GM18520 (cell line): ENCODE measurements at regions not wholly inside any gene's neighbourhood (a gene's known extent, or its start where the extent isn't known, plus 50 kb on each side); places are given as distances from the start of the nearest gene placed in this dataset.
"Not testable (repeated sequence)": the region's sequence is repeated elsewhere in the genome, so short reads cannot be mapped to it uniquely, and the experiment has no call there.

Experiments used
- ATAC-seq: cut with Tn5 transposase; IDR thresholded peaks from one replicate; pipeline ENCODE4 v1.9.1; 2021; ENCODE audit not compliant: unreplicated experiment

DNA sequence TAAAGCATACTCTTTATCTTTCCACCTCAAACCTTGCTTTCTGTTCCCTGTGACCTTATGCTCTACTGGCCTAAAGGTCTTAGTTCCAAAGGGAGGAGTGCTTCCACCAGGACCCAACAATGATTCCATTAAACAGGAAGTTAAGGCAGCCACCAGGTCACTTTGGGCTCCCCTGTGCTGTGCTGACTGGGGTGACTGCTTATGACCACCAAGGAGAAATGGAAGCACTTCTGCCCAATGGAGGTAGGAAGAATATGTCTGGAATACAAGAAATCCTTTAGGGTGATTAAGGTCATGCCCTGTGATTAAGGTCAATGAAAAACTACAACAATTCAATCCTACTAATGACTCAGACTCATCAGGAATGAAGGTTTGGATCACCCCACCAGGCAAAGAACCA is 233.8 kb upstream of the CDH11 start:
- no peak for ATAC-seq

GRCh38 chr16:65353183-65353582 is 231.3 kb upstream of the CDH11 start:
- ATAC-seq: no peak

DNA sequence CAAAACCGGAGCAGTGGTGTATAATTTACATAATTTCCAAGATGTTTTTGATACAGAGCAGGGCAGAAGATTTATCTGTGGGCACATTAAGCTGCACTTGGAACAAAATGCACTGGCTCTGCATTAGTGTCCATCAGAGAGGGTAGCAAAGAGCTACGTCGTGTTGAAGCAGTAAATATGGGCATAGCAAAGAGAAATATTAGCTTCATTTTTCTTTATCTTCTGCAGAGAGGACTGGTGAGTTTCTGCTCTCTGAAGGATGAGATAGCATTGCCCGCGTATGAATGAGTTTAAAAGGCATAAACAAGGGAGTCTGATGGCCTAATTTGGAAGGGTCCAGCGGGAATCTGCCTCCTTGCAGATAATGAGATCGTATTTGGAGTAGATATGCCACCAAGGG is 227.8 kb upstream of the CDH11 start:
- ATAC-seq: no peak

GRCh38 chr16:65343556-65343955 is 221.7 kb upstream of the CDH11 start:
- ATAC-seq: no peak

DNA sequence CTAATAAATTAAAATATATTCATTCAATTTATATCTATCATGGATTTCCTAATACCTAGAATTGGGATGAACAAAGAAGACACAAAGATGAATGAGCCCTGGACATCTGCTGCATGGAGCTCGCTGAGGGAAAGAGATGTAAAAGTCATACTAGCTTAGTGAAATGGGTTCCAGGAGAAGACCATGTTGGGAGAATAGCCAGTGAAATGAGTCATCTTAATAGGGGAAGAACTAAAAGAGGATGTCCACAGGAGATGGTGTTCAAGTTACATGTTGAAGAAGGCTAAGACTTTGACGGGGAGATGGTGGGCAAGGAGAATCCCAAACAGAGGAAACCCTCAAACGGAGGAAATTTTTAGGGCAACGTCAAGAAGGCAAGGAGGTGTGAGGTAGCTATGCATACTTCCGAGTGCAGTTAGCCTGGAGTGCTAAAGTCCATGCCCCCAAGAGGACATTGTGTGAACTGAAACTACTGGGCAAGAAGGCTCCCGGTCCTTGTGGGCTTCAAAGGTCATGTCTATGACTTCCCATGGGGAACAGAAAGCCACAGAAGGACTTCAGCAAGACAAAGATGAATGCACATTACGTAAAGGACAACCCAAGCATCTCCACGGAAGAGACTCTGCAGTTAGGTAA is 220.5 kb upstream of the CDH11 start:
- no peak for ATAC-seq

- no peak for ATAC-seq
Measured at GRCh38 chr16:65339062-65339461, 217.2 kb upstream of the CDH11 start.

- ATAC-seq: no peak
Measured at GRCh38 chr16:65336160-65336559, 214.3 kb upstream of the CDH11 start.

GRCh38 chr16:65334081-65334480 is 212.2 kb upstream of the CDH11 start:
- ATAC-seq: no peak

- ATAC-seq: no peak
Measured at GRCh38 chr16:65333283-65333682, 211.4 kb upstream of the CDH11 start.

DNA sequence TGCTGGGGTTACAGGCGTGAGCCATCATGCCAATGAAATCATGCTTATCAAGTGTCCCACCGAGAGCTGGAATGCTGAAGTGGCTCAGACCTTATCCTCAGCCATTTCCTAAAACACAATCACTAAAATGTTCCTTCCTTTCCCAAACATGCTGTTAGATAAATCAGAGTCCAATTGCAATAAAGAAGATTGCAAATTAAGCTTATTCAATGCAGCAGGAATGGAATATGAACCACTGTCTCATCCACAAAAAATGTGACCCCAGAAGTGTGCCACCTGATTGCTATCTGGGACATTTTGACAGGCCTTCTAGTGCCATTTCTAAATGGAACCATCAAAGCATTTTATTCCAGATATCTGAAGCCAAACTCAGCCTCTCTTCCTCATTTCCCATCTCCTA is 205.5 kb upstream of the CDH11 start:
- no peak for ATAC-seq

- no peak for ATAC-seq
Measured at GRCh38 chr16:65323655-65324237, 201.9 kb upstream of the CDH11 start.

GRCh38 chr16:65319621-65320231 is 197.9 kb upstream of the CDH11 start:
- ATAC-seq: no peak

GRCh38 chr16:65318590-65319257 is 196.9 kb upstream of the CDH11 start:
- no peak for ATAC-seq

- ATAC-seq: no peak
Measured at GRCh38 chr16:65318138-65318537, 196.3 kb upstream of the CDH11 start.

- ATAC-seq: no peak
Measured at GRCh38 chr16:65316808-65317207, 194.9 kb upstream of the CDH11 start.

DNA sequence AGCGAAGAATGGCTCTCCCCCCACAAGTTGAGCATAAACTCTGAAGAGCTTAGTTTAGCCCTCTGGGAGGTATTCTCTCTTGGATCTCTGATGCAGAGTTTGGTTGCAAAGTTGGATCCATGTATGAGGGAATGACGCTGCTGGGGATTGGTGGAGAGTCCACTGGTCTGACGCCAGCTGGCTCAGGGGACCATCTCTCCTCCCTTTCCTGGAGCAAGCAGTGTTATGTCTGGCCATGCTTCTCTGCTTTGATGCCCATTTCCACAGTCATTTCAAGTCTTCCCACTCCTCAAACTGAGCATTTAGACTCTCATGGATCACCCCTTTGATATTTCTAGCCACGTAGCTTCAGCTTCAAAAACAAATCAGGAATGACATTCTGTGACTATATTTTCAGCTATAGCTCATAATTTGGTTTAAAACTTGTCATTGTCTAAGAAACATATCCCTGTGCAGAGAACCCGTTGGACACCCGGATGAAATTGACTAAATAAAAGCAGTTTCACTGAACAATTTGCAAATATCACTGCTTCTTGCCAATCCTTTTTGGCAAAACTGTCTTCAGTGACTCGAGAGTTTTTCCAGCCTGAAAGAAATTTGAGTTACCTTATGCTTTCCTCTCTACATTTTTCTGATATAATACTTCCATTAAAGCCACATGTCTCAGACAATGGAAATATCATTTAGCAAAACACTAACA is 193.4 kb upstream of the CDH11 start:
- no peak for ATAC-seq

DNA sequence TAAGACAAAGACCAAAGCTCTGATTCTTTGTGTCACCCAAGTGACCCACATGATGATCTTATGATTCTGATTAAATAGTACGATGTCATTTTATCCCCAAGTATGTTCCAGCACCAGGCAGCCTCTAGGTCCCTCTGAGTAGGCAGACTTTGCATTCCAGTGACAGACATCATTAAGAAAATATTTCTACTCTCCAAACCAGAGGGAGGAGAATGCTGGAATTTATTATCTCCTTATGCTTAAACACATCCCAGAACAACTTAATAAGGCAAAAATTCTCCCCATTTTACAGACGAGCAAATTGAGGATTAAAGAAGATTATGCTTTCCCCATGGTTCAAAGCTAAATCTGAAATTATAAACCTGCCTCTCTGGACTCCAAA is 192.8 kb upstream of the CDH11 start:
- ATAC-seq: no peak

GRCh38 chr16:65313936-65314626 is 192.2 kb upstream of the CDH11 start:
- no peak for ATAC-seq

- ATAC-seq: no peak
Measured at GRCh38 chr16:65312795-65313194, 190.9 kb upstream of the CDH11 start.

DNA sequence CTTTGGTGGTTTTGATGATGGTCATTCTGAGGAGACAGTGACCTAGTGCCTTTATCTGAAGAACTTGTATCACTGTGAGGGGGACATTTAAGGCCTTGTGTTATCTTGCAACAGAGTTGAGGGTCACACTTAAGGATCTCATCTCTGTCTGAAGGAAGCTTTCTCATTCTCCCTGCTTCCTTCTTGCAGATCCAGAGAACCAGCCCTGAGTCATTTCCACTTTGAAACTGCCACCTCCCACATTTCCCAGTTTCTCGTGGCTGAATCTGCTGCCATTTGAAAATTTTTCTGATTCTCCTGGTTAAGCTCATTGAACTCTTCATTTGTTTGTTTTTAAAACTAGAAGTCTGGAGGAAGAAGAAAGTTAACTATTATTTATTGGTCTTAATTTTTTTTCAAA is 190.2 kb upstream of the CDH11 start:
- no peak for ATAC-seq

- ATAC-seq: not testable (repeated sequence)
Measured at GRCh38 chr16:65310491-65310890, 188.6 kb upstream of the CDH11 start.
